Stimulated activated CD4-positive, alpha-beta T cell treated with anti-CD3 and anti-CD28 coated beads, TNF-alpha, amount 100 ng/mL, for 4 hours (primary cell): ENCODE measurements at regions not wholly inside any gene's neighbourhood (a gene's known extent, or its start where the extent isn't known, plus 50 kb on each side); places are given as distances from the start of the nearest gene placed in this dataset.

Experiments
- DNase-seq, 3 experiments: peaks; one replicate each; pipeline ENCODE4 v3.0.0-alpha.2; 2020; ENCODE audit warnings: low read depth in 3 of 3

DNA sequence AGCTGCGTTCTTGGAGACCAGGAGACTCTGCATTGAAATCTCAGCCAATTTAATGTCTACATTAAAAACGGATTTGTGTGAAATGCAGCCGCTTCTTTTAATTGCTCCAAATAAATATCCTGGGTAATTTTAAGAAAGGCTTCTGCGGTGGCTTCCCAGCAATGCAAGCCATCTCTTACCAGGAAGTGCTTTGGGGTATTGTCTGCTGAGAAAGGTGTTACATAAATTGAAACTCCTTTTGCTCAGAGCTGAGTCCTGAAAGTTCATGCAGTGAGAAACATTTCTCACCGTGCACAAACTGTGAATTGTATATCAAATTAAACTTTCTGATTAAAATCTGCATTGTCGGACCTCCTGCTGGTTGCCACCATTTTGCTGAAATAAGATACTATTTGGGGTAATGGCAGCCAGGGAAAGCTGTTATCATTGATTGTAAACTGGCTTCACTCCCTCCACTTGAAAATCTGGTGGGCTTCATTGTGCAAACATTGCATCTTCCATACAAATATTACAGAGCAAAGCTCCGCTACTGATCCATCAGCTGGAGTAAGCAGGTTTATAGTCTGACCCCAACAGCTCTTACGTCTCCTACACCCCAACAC, 59.5 kb downstream of the ZIC5 start:
- DNase-seq: no peak

DNA sequence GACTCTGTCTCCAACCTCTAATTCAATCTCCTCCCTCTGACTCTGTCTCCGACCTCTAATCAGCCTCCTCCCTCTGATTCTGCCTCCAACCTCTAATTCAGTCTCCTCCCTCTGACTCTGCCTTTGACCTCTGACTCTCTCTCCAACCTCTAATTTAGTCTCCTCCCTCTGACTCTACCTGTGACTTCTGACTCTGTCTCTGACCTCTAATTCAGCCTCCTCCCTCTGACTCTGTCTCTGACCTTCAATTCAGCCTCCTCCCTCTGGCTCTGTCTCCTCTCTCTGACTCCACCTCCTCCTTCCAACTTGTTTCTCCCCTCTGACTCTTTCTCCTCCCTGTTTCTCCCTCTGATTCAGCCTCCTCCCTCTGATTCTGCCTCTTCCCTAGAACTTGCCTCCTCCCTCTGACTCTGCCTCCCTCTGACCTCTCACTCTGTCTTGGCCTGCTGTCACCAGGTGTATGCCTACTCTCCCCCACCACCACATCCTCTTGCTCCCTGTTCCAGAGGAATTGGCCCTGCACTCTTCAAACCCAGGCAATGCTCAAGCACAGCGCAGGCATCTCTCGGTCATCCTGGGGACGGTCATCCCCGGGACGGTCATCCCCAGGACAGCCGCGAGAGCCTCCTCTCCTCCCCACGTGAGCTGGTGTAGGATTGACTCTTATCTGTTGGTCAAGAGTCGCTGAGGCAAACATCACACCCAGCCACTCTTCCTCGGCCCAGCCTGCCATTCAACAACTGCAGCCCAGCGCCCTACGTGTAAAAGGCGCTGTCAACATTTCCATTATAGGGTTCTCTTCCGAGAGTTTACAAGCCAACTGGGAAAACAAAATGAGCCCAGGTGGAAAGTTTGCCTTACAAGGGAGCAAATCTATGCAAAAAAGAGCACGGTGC, 60.2 kb downstream of the ZIC5 start:
- no peak for DNase-seq

DNA sequence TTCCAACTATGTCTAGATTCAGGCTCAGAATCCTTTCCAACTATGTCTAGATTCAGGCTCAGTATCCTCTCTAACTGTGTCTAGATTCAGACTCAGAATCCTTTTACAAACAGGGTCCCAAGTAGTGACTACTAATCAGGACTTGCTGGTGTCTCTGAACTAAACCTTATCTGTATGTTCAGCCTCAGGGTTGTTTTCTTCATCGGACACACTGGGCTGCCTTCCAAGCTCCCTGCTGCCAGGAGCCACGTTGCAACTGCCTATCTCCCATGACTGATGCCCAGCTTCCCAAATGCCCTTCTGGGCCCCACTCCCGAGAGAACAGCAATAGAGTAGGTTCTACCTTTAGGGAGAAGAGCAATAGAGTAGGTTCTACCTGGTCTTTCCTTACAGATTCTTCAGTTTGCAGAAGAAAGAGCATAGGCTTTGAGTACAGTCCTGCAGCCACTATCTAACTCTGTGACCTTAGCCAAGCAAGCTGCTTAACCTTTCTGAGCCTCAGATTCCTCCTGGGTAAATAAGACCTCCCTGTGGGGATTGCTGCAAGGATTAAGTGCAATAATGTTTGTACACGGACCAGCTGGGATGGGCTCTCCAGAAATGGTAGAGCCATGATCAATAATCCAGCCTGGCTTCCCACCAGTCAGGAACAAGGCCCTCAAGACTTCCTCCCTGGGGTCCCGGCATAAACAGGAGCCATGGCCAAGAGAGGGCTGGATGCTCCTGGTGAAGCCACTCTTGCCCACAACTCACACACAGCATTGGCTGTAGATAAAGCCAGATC, 61.5 kb downstream of the ZIC5 start:
- no peak for DNase-seq

DNA sequence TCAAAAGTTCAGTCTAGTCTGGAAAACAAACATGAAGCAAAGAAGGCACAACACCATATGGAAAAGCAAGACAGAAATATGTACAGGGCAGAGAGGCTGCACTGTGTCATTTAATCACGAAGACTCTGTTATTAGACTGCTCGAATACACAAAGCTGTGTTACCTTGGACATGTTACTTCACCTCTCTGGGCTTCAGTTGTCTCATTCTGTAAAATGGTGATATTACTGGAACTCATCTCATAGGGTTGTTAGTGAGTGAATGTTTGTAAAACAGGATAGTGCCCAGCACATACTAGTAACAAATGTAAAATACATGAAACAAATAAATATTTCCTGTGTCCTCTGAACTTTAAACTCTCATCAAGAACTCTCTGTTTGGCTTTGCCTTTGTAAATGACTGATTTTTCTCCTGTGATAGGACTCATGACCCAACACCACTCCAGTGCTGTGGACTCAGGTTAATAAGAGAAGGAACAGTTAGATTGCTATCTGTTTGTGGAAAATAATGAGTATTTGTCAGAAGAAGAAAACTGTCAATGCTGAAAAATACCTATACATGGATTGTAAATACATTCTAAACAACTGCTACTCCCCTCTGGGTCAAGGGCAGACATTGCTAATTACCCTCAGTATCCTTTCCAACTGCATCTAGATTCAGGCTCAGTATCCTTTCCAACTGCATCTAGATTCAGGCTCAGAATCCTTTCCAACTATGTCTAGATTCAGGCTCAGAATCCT, 62.3 kb downstream of the ZIC5 start:
- DNase-seq: no peak

DNA sequence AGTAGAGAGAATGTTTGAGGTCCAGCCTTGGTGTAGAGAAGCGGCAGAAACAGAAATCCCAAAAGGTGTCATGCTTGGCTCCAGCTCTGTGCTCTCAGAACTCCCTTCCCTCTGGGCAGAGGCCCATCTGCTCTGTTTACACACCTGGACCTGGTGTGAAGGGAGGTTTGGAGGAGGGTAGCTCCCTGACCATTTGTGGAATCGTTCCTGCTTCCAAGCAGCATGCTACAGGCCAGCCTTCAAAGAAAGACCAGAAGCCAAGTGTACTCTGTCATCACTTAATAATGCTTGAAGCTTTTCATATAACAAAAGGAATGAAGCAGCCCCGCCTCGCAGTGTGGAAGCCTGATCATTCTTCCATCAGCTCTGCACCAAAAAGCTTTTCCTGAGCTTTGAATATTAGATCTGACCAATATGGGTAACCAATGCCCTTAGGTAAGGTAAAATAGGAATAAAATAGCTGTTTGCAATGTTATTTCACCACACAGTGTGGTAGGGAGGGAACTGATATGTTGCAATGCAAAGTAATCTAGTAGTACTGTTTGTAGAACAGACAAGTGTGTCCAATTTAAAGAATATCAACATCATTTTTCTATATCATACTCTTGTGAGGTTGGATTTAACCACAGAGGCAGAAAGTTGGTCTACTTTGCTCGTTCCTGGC, 63.3 kb downstream of the ZIC5 start:
- no peak for DNase-seq

DNA sequence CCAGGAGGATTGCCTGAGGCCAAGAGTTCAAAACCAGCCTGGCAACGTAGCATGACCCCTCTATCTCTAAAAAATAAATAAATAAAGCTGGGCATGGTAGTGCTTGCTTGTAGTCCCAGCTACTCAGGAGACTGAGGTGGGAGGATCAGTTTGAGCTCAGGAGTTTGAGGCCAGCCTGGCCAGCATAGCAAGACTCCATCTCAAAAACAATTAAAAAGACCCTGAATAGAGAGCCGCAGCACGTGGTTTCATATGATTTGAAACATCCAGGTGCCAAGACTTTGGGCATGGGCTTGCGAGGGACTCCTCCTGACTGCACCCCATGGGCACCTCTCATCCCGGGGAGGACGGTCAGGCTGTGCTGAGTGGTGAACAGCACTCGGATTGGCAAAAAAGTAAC, 63.9 kb downstream of the ZIC5 start:
- DNase-seq: no peak

DNA sequence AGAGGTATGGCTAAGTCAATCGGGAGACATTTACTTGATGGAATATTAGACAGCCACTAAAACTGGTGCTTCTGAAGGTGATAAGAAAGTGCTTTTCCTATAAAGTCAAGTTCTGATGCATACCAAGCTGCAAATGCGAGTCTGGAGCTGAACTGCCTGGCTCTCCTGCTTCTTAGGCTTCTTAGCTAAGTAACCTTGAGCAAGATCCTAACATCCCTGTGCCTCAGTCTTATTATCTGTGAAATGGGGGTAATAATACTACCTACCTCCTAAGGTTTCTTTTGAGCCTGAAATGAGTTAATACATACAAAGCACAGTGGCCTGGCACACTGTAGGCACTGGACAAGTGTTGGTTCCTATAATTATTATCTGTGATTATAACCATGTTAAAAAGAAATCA, 64.5 kb downstream of the ZIC5 start:
- DNase-seq: no peak

DNA sequence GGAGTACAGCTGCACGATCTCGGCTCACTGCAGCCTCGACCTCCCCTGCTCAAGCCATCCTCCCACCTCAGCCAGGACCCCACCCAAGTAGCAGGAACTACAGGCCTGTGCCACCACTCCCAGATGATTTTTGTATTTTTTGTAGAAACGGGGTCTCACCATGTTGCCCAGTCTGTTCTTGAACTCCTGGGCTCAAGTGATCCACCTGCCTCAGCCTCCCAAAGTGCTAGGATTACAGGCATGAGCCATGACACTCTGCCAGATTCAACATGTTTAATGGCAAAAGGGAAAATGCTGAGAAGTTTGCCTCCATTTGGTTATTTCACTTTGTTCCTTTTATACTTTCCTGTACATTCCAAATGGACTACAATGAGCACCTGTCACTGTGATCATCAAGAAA, 65.8 kb downstream of the ZIC5 start:
- DNase-seq: no peak

DNA sequence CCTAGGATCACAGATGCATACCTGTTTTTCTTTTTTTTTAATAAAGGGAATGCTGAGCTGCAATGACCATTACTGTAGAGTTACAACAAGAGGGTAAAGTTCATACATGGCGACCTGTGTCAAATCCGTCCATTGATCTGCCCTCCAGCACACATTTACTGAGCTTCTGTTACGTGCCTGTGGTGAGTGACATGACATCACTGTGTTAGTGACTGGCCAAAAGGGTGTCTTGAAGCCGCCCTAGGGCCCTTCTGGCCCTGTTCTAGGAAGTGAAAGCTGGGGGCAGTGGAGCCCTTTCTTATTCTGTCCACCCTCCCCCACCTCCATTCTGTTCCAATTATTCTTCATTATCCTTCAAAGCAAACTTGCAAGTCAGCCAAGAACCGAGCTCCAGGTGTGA, 66.3 kb downstream of the ZIC5 start:
- no peak for DNase-seq

DNA sequence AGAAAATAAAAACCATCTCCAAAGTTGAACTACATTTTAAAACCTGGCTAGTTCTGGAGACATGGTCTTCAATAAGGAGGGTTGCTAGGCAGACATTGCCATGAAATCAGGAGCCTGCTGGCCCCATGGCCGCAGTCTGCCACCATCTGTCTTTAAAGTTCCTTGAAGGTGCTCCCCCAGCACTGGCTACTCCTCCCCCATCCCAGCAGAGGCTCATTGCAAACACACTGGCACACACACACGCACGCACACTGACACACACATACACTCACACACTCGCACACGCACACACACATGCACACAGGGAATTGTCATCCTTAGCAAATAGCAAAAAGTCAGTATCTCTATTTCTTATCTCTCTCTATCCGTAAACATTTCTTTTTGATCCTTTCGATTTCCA, 68.4 kb downstream of the ZIC5 start:
- DNase-seq: no peak

DNA sequence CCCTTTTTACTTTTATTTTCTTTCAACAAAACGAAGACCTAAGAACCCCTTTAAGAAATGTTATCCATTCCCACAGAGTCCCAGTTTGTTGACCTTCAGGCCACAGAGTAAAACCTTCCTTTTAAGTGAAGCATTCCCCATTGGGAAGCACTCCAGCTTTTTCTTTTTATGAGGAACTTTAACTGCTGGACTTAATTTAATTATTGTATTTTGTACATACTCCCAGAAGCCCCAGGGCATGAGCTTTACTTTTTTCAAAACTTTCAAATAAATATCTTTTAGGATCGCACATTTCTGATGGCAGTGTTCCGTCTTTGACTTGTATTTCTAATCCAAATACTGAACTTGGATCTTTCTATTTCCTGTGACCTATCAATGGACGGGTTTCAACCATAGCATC, 68.9 kb downstream of the ZIC5 start:
- DNase-seq: no peak

DNA sequence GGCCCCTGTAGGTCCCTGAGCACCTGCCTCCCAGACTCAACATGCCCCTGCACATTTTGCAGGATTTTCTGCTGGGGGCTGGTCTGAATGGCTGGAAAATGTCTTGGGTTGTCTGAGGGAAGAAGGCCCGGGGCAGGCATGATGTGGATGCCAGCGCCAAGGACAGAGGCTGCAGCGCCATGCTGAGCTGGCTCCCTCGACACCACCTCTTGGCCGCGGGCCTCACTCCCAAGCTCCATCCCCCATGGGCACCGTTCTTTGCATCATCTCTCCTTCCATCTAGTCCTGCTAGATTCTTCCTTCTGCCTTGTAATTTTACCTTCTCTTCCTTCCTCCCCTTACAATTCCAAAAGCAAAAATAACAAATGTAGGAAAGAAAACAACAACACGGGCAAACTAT, 70.6 kb downstream of the ZIC5 start:
- DNase-seq: no peak

DNA sequence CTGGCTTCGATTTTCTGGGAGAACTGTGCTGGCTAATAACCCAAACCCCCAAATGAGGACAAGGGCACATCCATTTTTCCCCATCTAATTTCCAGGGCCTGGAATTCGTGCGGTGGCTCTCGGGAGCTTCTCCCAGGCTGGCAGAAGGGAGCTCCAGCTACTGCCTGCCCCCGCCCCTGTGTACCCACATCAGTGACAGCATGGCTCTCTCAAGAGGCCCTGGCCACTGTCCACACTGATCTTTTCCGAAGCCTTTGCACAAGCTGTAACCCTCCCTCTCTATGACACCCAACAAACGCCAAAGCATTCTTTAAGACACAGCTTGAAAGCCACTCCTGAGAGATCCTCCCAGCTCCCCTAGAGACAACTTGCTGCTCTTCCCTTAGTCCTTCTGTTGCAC, 73.1 kb downstream of the ZIC5 start:
- no peak for DNase-seq

DNA sequence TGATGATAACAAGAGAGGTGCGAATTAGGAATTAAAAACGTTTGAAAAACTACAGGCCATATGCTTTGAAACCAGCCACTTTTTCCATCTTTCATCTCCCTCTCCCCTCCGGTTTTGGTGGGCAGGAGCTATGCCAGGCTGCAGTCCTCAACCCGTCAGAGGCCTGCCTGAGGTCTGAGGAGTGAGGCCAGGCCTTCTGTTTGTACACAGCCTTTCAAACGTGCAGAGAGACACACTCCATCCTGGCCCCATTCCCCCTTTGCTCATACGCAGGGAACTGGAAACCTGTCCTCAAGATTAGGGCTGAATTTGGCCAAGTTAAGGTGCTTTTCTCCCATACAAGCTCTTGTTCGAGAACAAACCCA, 74.5 kb downstream of the ZIC5 start:
- no peak for DNase-seq

DNA sequence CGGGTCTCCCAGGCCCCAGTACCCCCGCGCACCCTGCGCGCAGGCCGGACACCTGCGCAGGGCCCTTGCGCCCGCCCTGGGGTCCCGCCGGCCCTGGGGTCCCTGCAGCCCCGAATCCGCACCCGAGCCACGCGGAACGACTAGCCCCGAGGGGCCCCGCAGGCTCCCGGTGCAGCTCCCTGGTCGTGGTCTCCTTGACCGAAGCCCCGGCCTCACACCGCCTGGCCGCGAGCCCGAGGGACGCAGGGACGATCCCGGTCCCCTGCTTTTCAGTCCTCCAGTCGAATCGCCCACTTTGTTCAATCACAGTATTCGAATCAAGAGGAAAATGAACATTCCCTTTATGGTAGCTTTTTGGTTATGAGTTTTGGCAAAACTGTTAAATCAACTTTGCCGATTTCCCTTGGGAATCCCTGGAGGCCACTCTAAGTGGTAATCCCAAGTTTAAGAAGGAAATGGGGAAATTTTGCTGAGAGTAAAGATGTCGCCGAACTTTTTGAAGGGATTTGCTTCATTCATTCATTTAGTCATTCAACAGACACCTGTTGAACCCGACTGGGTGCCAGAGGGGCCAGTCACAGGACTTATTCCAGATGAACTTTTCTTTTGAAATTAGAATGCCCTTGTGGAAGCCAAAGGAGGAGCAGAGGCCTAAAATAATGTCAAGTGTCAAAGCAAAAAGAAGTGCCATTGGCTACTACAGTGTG, 75.0 kb downstream of the ZIC5 start:
- no peak for DNase-seq

DNA sequence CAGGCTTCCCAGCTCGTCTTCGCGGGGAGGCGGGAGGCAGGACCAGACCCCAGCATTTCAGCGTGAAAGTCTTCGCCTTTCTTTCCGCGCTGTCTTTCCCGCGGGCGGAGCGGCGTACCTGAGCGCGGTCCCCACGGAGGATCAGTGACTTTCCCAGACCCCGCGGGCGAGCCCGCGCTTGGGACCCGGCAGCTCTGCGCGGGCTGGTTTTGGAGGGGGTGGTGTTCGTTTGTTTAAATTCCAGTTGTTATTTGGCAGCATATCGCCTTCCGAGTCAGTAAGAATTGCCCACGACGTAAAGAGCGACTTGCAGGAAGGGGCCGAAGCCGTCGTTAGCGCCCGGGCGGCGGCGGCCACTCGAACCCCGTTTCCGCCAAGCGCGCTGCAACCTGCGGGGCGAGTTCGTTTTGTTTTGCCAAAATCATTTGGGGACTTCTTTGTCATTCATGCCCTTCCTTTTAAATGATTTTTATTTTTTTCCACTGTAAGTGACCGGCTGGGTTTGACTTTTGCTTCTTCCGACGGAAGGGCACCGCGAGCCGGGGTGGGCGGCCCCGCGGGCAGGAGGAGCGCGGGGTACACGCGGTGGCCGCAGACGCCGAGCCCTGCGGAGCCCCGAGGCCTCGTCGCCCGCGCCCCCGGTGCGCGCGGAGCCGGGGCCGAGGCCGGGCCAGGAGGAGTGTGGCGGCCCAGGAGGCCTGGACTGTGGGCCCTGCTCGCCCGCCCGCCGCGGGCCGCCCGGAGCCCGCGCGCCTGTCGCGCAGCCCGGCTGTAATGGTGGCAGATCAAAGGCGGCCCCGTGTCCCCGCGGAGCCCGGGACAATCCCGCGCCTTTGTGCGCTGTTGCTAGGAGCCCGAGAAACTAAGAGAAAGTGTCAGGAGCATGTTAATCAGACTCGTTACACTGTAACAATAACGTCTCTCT, 75.9 kb downstream of the ZIC5 start:
- DNase-seq: no peak

DNA sequence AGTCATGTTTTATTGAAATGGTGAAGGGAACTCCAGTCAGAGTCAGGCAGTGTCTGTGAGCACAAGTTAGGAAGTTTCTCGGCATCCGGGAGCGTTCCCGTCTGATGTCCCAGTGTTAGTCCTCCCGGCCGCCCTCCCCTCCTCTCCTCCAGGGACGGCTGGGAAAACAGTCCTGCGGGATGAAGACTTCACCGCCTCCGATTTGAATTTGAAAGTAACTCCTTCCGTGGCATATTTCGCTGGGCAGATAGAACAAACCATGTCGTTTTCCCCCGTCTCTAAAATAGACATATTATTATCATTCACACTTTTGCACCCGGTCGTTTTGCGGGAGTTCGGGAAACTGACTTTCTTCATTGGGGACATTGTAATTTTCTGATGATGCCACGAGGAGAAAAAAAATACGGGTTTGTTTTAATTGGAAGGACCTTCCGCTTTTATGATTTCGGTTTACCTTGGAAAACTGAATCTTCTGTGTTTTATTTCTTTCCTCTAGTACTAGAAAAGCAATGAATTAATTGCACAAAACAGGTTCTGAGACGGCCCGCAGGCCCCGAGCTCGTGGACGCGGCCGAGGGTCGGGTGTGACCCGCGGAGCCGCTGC, 76.6 kb downstream of the ZIC5 start:
- DNase-seq: no peak

DNA sequence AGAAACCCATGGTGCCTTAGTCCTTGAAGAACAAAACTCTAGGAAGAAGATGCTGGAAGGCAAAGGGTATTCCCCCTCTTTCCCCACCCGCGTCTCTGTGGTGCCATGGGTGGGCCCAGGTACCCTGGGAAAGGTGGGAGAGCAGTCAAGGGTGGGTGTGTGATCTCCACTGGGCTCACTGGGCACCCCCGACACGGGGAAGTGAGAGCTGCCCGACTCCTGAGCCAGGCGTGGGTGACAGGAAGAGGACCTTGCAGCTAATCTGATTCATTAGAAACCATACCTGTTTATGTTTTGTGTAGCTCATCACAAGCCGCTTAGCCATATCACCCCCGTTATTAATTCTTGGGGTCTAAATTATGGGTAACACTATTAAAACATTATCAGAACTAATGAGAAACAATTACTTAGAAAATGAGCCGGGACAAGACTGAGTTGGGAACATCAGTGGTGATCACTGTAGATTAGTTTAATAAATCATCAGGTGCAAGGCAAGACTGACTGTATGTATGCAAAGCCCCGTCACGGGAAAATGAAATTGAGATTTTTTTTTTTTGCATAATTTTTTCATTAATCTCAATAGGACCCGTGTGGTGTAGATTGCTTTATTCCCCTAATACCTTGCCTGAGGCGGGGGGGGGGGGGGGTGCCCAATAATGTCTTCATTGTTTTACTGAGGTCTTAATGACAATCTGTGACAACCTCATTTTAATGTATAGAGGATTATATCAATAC, 77.3 kb downstream of the ZIC5 start:
- DNase-seq: no peak

DNA sequence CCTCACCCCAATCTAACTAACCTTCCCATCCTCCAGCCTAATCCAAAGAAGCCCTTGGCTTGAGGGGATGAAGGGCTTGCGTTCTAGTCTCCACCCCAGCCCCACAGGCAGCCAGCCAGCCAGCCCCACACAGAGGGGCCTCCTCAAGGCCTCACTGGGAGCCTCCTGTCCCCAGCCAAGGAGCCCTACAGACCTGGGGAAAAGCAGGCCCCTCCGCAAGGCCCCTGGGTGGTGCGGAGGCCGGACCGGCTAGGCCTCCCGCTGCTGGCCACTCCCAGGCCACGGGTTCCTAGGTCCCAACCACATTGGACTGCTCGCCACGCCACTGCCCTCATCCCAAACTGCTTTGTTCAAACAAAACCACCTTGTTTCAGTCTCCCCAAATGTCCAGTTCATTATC, 78.0 kb downstream of the ZIC5 start:
- no peak for DNase-seq
